Heart right ventricle (tissue), 16 donors: ENCODE measurements at regions not wholly inside any gene's neighbourhood (a gene's known extent, or its start where the extent isn't known, plus 50 kb on each side); places are given as distances from the start of the nearest gene placed in this dataset.

ENCODE experiments used
- ATAC-seq, 8 donors: fragments of 200-7000 bp; cut with Tn5 transposase; one replicate each; pipeline ENCODE4 v1.9.1; 2020; ENCODE audit warnings: mild to moderate bottlenecking in 8 of 8, moderate library complexity in 8 of 8, moderate number of reproducible peaks in 1 of 8
- DNase-seq, 2 donors: peaks; one replicate each; pipeline ENCODE4 v3.0.0-alpha.2; 2020
- H3K27ac ChIP-seq, 10 donors: fragments of 200-600 bp; sonication (generic) in 2 of 10; one replicate each; pipeline versions ENCODE4 v1.5.0 to v1.8.0; 2020 to 2022; ENCODE audit warnings: mild to moderate bottlenecking in 3 of 10
- H3K27me3 ChIP-seq, 7 donors: fragments of 200-600 bp; one replicate each; pipeline ENCODE4 v1.8.0; 2021 to 2022; ENCODE audit warnings: mild to moderate bottlenecking in 2 of 7
- H3K36me3 ChIP-seq, 9 donors: fragments of 200-600 bp; sonication (generic) in 1 of 9; one replicate each; pipeline versions ENCODE4 v1.5.0 to v1.8.0; 2020 to 2022; ENCODE audit warnings: mild to moderate bottlenecking in 2 of 9
- H3K4me1 ChIP-seq, 9 donors: fragments of 200-600 bp; sonication (generic) in 1 of 9; one replicate each; pipeline versions ENCODE4 v1.5.0 to v1.8.0; 2020 to 2022; ENCODE audit warnings: mild to moderate bottlenecking in 4 of 9
- H3K4me3 ChIP-seq, 10 donors: fragments of 200-600 bp; sonication (generic) in 2 of 10; one replicate each; pipeline versions ENCODE4 v1.5.0 to v1.8.0; 2020 to 2022; ENCODE audit warnings: mild to moderate bottlenecking in 7 of 10, moderate library complexity in 2 of 10
- H3K9me3 ChIP-seq, 11 donors: fragments of 200-600 bp in 10 of 11; sonication (generic) in 2 of 11; one replicate each; pipeline versions ENCODE4 v1.5.0 to v1.8.0; 2013 to 2022; ENCODE audit warnings: mild to moderate bottlenecking in 2 of 11, control low read depth in 1 of 11, moderate library complexity in 1 of 11
- WGBS, 2 donors: extraction: QIAGEN DNeasy Blood & Tissue Kit; methylation state at CpG; one replicate each; pipeline ENCODE4 v1.1.7; 2013; ENCODE audit warnings: inconsistent platforms in 1 of 2; 5-methylcytosine and 5-hydroxymethylcytosine counted together
- intact Hi-C, 10 donors: fragments of 100-400 bp; cut with DNase I; formaldehyde crosslinking; loops; one replicate each; pipeline versions ENCODE4 v1.11.1 to v1.14.2; 2022
- TF ChIP-seq, protein P1 (sequence below), 9 donors: fragments of 200-600 bp; sonication (generic) in 2 of 9; IDR thresholded peaks; one replicate each; pipeline versions ENCODE4 v1.5.0 to v1.8.0; 2021 to 2022; ENCODE audit warnings: antibody characterized with exemption in 9 of 9, mild to moderate bottlenecking in 5 of 9, moderate library complexity in 1 of 9
- donor health status: Arrhythmogenic right ventricular cardiomyopathy.
- donor health status: ischemic (EF 13 %, LVEDD 7.1; RV severe dilation, severe dysfunction).
- donor health status: healthy with polysubstance abuse.
- donor health status: DM: no; HTN: yes; CAD: no.
- donor health status: DM: no; HTN: no; CAD: no.
- donor health status: ischemic (EF 25% LVEDD 6.9; RV normal size, moderate dysfunction).
- donor health status: ischemic (EF 25% LVEDD 5.7; RV mildly dilated, moderate dysfunction).
- donor health status: healthy.
- donor health status: DM: yes; HTN: yes; CAD: no.
- donor health status: Ischemic cardiomyopathy.
- donor health status: ischemic (EF 35%, LVEDD 5.7; RV mildly dilated, moderate dysfunction).
- donor health status: nonischemic (EF 11% LVEDD 7.7; RV severe dilation, severe dysfunction).
- donor health status: DM: yes; HTN: yes; CAD: no.
- donor health status: PGD.
- donor health status: ischemic (EF 29% LVEDD 5.4; RV normal size, mild dysfunction).
- donor health status: nonischemic (EF 23%, LVEDD 6.1; RV moderate dilation, normal function).

DNA sequence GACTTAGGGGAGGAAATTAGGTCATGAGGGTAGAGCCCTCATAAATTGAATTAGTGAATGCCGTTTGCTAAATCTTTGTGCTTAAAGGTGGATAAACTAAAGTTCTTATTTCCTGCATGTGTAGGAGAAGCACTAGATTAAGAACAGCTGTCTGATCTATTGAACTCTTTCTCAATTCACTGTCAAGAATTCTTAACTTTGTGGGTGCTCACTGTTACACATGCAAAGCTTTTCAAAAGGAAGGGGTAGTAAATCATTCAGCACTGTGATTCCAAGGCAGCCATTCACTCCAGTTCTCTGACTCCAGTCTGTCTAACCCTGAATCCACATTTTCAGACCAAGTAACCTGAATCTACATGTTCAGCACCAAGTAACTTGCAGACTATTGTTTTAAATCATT is 1520.1 kb downstream of the PCDH18 start:
- TF ChIP-seq, protein P1, sequence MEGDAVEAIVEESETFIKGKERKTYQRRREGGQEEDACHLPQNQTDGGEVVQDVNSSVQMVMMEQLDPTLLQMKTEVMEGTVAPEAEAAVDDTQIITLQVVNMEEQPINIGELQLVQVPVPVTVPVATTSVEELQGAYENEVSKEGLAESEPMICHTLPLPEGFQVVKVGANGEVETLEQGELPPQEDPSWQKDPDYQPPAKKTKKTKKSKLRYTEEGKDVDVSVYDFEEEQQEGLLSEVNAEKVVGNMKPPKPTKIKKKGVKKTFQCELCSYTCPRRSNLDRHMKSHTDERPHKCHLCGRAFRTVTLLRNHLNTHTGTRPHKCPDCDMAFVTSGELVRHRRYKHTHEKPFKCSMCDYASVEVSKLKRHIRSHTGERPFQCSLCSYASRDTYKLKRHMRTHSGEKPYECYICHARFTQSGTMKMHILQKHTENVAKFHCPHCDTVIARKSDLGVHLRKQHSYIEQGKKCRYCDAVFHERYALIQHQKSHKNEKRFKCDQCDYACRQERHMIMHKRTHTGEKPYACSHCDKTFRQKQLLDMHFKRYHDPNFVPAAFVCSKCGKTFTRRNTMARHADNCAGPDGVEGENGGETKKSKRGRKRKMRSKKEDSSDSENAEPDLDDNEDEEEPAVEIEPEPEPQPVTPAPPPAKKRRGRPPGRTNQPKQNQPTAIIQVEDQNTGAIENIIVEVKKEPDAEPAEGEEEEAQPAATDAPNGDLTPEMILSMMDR (IDR thresholded peaks at IDR 0.05): no peak
- Histone ChIP-seq H3K27ac (no peak overlapping the region), H3K4me1 (no peaks in the 10 kb centered on the region), H3K4me3 (no peak overlapping the region), H3K9me3 (peaks cover 0 to 4% (median 0%) of the 10 kb centered on the region in 11 donors), H3K27me3 (no peaks in the 10 kb centered on the region), H3K36me3 (no peaks in the 10 kb centered on the region)
- DNase-seq (no peak), ATAC-seq (no peak)
- intact Hi-C loops: no loop called here
- WGBS, 2 donors: 51 to 53% methylated on average over 1 of the region's 1 CpG

DNA sequence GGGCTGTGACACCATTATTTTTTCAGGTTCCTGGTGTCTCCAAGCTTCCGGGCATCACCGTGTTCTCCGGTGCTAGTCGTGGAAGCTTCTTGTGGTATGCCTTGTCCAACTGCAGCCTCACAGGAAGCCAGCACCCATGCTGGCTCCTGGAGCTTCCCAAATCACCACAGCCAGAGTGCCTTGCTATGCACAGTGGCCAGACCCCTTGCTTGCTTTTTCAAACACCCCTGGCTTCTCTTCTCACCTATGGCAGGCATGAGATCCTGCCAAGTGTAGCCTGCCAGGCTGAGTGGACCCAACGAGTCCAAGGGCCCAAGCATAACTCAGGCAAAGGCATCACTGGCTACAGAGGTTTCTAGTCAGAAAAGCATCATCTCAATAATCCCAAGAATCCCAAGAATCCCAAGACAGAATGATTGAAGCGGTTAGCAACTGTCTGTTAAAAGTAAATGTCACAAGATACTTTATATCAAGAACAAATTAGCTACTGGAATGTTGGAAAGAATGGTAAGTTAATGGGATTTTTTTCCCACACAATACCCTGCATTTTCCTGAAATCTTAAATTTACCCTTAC is 1522.9 kb downstream of the PCDH18 start:
- Histone ChIP-seq H3K27ac (no peak overlapping the region), H3K27me3 (no peaks in the 10 kb centered on the region), H3K9me3 (peaks cover 0 to 4% (median 0%) of the 10 kb centered on the region in 11 donors), H3K4me1 (no peaks in the 10 kb centered on the region), H3K36me3 (no peaks in the 10 kb centered on the region), H3K4me3 (no peak overlapping the region)
- ATAC-seq (no peak), DNase-seq (no peak)
- intact Hi-C loops: no loop called here
- 78 to 82% methylated on average over 6 of the region's 6 CpGs for WGBS, 2 donors
- TF ChIP-seq, protein P1 (IDR thresholded peaks at IDR 0.05): no peak

DNA sequence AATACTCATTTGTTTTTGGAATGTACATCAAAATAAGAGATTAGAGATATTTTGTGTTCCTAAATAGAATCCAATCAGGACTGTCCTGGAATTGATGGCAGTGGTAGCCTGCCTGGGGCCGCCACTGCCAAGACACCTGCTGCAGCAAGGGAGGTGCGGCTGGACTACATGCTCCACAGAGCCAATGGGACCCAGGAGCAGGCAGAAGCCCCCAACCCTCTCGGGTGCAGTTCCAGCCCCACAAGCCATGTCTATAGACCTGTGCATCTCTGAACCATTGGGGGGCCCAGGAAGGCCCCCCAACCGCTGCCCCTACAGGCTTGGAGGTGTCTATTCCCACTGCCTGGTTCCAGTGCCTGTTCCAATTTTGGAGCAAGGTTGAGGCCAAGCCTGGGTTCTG is 1524.3 kb downstream of the PCDH18 start:
- no peak for DNase-seq
- peaks cover 0 to 4% (median 0%) of the 10 kb centered on the region in 11 donors for H3K9me3 ChIP-seq
- 62 to 69% methylated on average over 4 of the region's 4 CpGs for WGBS, 2 donors
- no peak overlapping the region for H3K27ac ChIP-seq
- H3K27me3 ChIP-seq: no peaks in the 10 kb centered on the region
- H3K4me3 ChIP-seq: no peak overlapping the region
- no peak for ATAC-seq
- H3K36me3 ChIP-seq: no peaks in the 10 kb centered on the region
- H3K4me1 ChIP-seq: no peaks in the 10 kb centered on the region
- intact Hi-C loops: no loop called here
- TF ChIP-seq, protein P1 (IDR thresholded peaks at IDR 0.05): no peak

DNA sequence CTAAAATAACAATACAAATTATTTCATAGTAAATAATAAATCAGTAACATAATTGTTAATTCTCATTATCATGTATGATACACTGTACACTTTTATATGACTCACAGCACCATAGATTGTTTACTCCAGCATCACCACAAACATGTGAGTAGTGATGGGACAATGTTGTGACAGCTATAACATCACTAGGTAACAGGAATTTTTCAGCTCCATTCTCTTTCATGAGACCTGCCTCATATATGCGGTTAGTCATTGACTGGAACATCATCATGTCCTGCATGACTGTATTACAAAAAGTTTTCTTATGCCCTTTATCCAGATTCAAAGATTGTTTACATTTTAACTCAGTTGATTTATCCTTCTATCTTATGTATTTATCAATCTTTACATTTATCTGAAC is 1530.0 kb downstream of the PCDH18 start:
- intact Hi-C loops: no loop called here
- H3K4me1 ChIP-seq: no peaks in the 10 kb centered on the region
- H3K36me3 ChIP-seq: no peaks in the 10 kb centered on the region
- H3K4me3 ChIP-seq: no peak overlapping the region
- no peak for ATAC-seq
- 98 to 100% methylated on average over 1 of the region's 1 CpG for WGBS, 2 donors
- no peak overlapping the region for H3K27ac ChIP-seq
- no peaks in the 10 kb centered on the region for H3K9me3 ChIP-seq
- H3K27me3 ChIP-seq: no peaks in the 10 kb centered on the region
- DNase-seq: no peak
- TF ChIP-seq, protein P1 (IDR thresholded peaks at IDR 0.05): no peak
